ENCODE measurements at regions not wholly inside any gene's neighbourhood (a gene's known extent, or its start where the extent isn't known, plus 50 kb on each side); places are given as distances from the start of the nearest gene placed in this dataset.

DNA sequence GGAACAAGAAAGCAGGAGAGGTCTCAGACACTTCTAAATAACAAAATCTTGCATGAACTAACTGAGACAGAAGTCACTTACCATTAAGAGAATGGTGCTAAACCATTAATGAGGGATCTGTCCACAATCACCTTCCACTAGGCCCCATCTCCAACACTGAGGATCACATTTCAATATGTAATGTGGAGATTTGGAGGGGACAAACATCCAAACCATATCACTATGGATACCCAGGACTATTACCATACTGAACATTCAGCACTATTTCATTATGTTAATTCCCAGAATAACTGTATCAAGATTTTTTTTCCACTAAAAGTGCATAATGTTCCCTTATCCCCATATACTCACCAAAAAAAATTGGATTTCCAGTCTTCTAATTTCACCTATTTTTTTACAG is 491.8 kb downstream of the LMO7 start:
- TF ChIP-seq, protein P1, sequence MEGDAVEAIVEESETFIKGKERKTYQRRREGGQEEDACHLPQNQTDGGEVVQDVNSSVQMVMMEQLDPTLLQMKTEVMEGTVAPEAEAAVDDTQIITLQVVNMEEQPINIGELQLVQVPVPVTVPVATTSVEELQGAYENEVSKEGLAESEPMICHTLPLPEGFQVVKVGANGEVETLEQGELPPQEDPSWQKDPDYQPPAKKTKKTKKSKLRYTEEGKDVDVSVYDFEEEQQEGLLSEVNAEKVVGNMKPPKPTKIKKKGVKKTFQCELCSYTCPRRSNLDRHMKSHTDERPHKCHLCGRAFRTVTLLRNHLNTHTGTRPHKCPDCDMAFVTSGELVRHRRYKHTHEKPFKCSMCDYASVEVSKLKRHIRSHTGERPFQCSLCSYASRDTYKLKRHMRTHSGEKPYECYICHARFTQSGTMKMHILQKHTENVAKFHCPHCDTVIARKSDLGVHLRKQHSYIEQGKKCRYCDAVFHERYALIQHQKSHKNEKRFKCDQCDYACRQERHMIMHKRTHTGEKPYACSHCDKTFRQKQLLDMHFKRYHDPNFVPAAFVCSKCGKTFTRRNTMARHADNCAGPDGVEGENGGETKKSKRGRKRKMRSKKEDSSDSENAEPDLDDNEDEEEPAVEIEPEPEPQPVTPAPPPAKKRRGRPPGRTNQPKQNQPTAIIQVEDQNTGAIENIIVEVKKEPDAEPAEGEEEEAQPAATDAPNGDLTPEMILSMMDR (conservative IDR thresholded peaks at IDR 0.05; ENCODE audit: low read depth, low read length), result no peak
- no peak for DNase-seq (ENCODE audit: low read depth)
- H3K4me3 ChIP-seq (ENCODE audit: low read length), result no peak overlapping the region

DNA sequence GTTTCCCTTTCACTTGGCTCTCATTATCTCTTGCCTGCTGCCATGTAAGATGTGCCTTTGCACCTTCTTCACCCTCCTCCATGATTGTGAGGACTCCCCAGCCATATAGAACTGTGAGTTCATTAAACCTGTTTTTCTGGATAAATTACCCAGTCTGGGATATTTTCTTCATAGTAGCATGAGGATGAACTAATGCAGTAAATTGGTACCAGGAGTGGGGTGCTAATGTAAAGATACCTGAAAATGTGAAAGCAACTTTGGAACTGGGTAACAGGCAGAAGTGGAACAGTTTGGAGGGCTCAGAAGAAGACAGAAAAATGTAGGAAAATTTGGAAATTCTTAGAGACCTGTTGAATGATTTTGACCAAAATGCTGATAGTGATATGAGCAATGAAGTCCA is 487.4 kb downstream of the LMO7 start:
- TF ChIP-seq, protein P1 (conservative IDR thresholded peaks at IDR 0.05; ENCODE audit: low read depth, low read length), result no peak
- DNase-seq (ENCODE audit: low read depth), result no peak
- H3K4me3 ChIP-seq (ENCODE audit: low read length), result no peak overlapping the region

DNA sequence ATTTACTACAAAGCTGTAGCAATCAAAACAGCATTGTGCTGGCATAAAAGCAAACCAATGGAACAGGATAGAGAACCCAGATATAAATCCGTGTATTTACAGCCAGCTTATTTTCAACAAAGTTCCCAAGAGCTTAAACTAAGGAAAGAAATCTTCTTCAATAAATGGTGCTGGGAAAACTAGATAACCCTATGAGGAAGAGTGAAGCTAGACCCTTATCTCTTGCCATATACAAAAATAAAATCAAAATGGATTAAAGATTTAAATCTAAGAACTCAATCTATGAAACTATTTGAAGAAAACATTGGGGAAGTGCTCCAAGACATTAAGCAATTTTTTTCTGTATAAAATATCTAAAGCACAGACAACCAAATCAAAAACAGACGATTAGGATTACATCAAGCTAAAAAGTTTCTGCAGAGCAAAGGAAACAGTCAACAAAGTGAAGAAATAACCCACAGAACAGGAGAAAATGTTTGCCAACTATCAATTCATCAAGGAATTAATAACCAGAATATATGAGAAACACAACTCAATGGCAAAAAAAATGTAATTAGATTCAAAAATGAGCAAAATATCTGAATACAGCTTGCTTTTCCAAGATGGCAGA is 480.7 kb downstream of the LMO7 start:
- H3K4me3 ChIP-seq (ENCODE audit: low read length), result no peak overlapping the region
- DNase-seq (ENCODE audit: low read depth), result no peak
- TF ChIP-seq, protein P1 (conservative IDR thresholded peaks at IDR 0.05; ENCODE audit: low read depth, low read length), result no peak

DNA sequence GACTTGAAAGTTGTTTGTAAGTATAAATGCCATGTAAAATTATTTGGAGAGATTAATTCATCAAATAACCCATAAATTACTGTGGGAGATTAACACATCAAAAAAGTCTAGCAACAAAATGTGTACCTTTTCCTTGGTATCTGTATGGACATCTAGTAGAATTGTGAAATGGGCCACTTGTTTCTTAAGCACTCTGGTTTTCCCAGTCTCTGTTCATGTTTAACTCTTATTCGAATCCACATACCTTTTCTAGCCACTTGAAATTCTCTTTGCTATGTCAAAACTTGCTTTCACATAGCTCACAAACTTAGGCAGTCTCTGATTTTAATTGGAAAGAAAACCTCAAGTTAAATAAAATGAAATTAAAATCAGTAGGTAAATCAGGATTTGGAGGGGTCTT is 470.6 kb downstream of the LMO7 start:
- TF ChIP-seq, protein P1 (conservative IDR thresholded peaks at IDR 0.05; ENCODE audit: low read depth, low read length), result no peak
- no peak for DNase-seq (ENCODE audit: low read depth)

DNA sequence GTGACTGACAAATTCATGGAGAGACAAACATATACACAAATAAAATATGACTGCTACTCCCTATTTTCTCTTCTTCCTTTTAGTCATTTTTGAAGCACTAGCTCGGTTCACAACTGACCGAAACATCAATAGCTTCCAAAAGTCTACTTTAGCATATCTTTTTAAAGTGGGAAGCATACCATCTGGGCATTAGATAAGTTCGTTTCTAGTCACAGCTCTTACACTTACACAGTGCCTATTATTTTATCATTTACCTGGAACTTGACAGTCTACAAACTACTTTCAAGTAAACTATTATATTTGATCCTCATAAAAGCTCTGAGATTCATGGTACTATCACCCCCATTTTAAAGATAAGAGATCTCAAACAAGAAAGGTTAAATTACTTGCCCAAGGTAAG is 458.5 kb downstream of the LMO7 start:
- TF ChIP-seq, protein P1 (conservative IDR thresholded peaks at IDR 0.05; ENCODE audit: low read depth, low read length), result no peak
- DNase-seq (ENCODE audit: low read depth), result no peak
- H3K4me3 ChIP-seq (ENCODE audit: low read length), result no peak overlapping the region

More for the DNA sequence above, 470.6 kb downstream of the LMO7 start:
- H3K4me3 ChIP-seq (ENCODE audit: low read length), result no peak overlapping the region

DNA sequence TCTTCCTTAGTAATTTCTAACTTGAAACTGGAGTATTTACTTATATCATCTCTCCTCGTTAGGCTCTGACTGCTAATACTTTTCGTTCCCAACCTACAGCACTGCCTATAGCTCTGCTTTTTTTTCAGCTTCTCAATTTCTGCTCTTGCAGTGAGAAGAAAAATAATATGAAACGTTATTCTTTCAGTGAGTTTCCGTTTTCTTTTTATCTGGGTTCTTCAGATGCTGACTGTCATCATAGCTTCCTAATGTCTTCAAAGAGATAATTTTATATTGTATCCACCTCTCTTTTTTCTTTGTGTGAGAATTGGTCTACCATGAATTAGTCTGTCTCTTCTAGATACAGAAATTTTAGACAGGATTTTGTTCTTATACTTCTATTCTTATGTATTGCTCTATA is 454.9 kb downstream of the LMO7 start:
- no peak for DNase-seq (ENCODE audit: low read depth)
- H3K4me3 ChIP-seq (ENCODE audit: low read length), result no peak overlapping the region
- TF ChIP-seq, protein P1 (conservative IDR thresholded peaks at IDR 0.05; ENCODE audit: low read depth, low read length), result no peak

DNA sequence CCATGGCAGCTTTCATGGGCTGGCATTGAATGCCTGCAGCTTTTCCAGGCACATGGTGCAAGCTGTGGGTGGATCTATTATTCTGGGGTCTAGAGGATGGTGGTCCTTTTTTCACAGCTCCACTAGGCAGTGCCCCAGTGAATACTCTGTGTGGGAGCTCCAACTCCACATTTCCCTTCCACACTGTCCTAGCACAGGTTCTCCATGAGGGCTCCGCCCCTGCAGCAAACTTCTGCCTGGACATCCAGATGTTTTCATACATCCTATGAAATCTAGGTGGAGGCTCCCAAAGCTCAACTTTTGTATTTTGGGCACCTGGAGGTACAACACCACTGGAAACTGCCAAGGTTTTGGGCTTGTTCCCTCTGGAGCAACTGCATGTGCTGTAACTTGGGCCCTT is 450.6 kb downstream of the LMO7 start:
- no peak for DNase-seq (ENCODE audit: low read depth)
- TF ChIP-seq, protein P1 (conservative IDR thresholded peaks at IDR 0.05; ENCODE audit: low read depth, low read length), result no peak
- no peak overlapping the region for H3K4me3 ChIP-seq (ENCODE audit: low read length)
